NCI-H345 treated with DMSO at 0.1 percent for 48 hours (cell line): ENCODE measurements at regions not wholly inside any gene's neighbourhood (a gene's known extent, or its start where the extent isn't known, plus 50 kb on each side); places are given as distances from the start of the nearest gene placed in this dataset.
A peak's percentile ranks its signal among the peaks of the same experiment; 100 is the strongest.

Experiments
- DNase-seq: peaks from one replicate; lab custom pipeline; 2025; ENCODE audit not compliant: unreplicated experiment; lab: John Stamatoyannopoulos, UW

- DNase-seq = no peak
These were observed 1782.7 kb upstream of the SEL1L start for GRCh38 chr14:83316356-83316755.

GRCh38 chr14:83320837-83321236 is 1787.2 kb upstream of the SEL1L start:
- DNase-seq = no peak

GRCh38 chr14:83331513-83331912 is 1797.9 kb upstream of the SEL1L start:
- no peak for DNase-seq

GRCh38 chr14:83342590-83342989 is 1808.9 kb upstream of the SEL1L start:
- no peak for DNase-seq

- DNase-seq = no peak
These were observed 1814.2 kb upstream of the SEL1L start for GRCh38 chr14:83347874-83348273.

GRCh38 chr14:83355609-83356008 is 1822.0 kb upstream of the SEL1L start:
- no peak for DNase-seq

GRCh38 chr14:83356080-83356479 is 1822.4 kb upstream of the SEL1L start:
- no peak for DNase-seq

GRCh38 chr14:83372271-83372670 is 1838.6 kb upstream of the SEL1L start:
- no peak for DNase-seq

GRCh38 chr14:83379436-83379835 is 1845.8 kb upstream of the SEL1L start:
- DNase-seq = no peak

- DNase-seq = no peak
These were observed 1850.6 kb upstream of the SEL1L start for GRCh38 chr14:83384253-83384652.

- DNase-seq = no peak
These were observed 1861.7 kb upstream of the SEL1L start for GRCh38 chr14:83395321-83395720.

GRCh38 chr14:83416476-83416875 is 1882.8 kb upstream of the SEL1L start:
- DNase-seq = no peak

GRCh38 chr14:83419420-83419819 is 1885.8 kb upstream of the SEL1L start:
- DNase-seq = peak; percentile 86

GRCh38 chr14:83421711-83422110 is 1888.1 kb upstream of the SEL1L start:
- DNase-seq = no peak

- no peak for DNase-seq
These were observed 1891.5 kb upstream of the SEL1L start for GRCh38 chr14:83425138-83425537.

GRCh38 chr14:83425706-83426105 is 1892.1 kb upstream of the SEL1L start:
- no peak for DNase-seq

- DNase-seq = no peak
These were observed 1900.0 kb upstream of the SEL1L start for GRCh38 chr14:83433618-83434017.

GRCh38 chr14:83441801-83442200 is 1908.1 kb upstream of the SEL1L start:
- DNase-seq = no peak

- no peak for DNase-seq
These were observed 1921.9 kb upstream of the SEL1L start for GRCh38 chr14:83455561-83455960.

- DNase-seq = no peak
These were observed 1927.9 kb upstream of the SEL1L start for GRCh38 chr14:83461521-83461920.

- DNase-seq = no peak
These were observed 1929.1 kb upstream of the SEL1L start for GRCh38 chr14:83462759-83463158.

- DNase-seq = peak; percentile 60
These were observed 1929.9 kb upstream of the SEL1L start for GRCh38 chr14:83463500-83464098.

- DNase-seq = no peak
These were observed 1934.2 kb upstream of the SEL1L start for GRCh38 chr14:83467811-83468210.

- DNase-seq = no peak
These were observed 1936.8 kb upstream of the SEL1L start for GRCh38 chr14:83470466-83470865.
